Heart right ventricle (tissue), 16 donors: ENCODE measurements at regions not wholly inside any gene's neighbourhood (a gene's known extent, or its start where the extent isn't known, plus 50 kb on each side); places are given as distances from the start of the nearest gene placed in this dataset.

ENCODE experiments used
- ATAC-seq, 8 donors: fragments of 200-7000 bp; cut with Tn5 transposase; one replicate each; pipeline ENCODE4 v1.9.1; 2020; ENCODE audit warnings: mild to moderate bottlenecking in 8 of 8, moderate library complexity in 8 of 8, moderate number of reproducible peaks in 1 of 8
- DNase-seq, 2 donors: peaks; one replicate each; pipeline ENCODE4 v3.0.0-alpha.2; 2020
- H3K27ac ChIP-seq, 10 donors: fragments of 200-600 bp; sonication (generic) in 2 of 10; one replicate each; pipeline versions ENCODE4 v1.5.0 to v1.8.0; 2020 to 2022; ENCODE audit warnings: mild to moderate bottlenecking in 3 of 10
- H3K27me3 ChIP-seq, 7 donors: fragments of 200-600 bp; one replicate each; pipeline ENCODE4 v1.8.0; 2021 to 2022; ENCODE audit warnings: mild to moderate bottlenecking in 2 of 7
- H3K36me3 ChIP-seq, 9 donors: fragments of 200-600 bp; sonication (generic) in 1 of 9; one replicate each; pipeline versions ENCODE4 v1.5.0 to v1.8.0; 2020 to 2022; ENCODE audit warnings: mild to moderate bottlenecking in 2 of 9
- H3K4me1 ChIP-seq, 9 donors: fragments of 200-600 bp; sonication (generic) in 1 of 9; one replicate each; pipeline versions ENCODE4 v1.5.0 to v1.8.0; 2020 to 2022; ENCODE audit warnings: mild to moderate bottlenecking in 4 of 9
- H3K4me3 ChIP-seq, 10 donors: fragments of 200-600 bp; sonication (generic) in 2 of 10; one replicate each; pipeline versions ENCODE4 v1.5.0 to v1.8.0; 2020 to 2022; ENCODE audit warnings: mild to moderate bottlenecking in 7 of 10, moderate library complexity in 2 of 10
- H3K9me3 ChIP-seq, 11 donors: fragments of 200-600 bp in 10 of 11; sonication (generic) in 2 of 11; one replicate each; pipeline versions ENCODE4 v1.5.0 to v1.8.0; 2013 to 2022; ENCODE audit warnings: mild to moderate bottlenecking in 2 of 11, control low read depth in 1 of 11, moderate library complexity in 1 of 11
- WGBS, 2 donors: extraction: QIAGEN DNeasy Blood & Tissue Kit; methylation state at CpG; one replicate each; pipeline ENCODE4 v1.1.7; 2013; ENCODE audit warnings: inconsistent platforms in 1 of 2; 5-methylcytosine and 5-hydroxymethylcytosine counted together
- intact Hi-C, 10 donors: fragments of 100-400 bp; cut with DNase I; formaldehyde crosslinking; loops; one replicate each; pipeline versions ENCODE4 v1.11.1 to v1.14.2; 2022
- TF ChIP-seq, protein P1 (sequence below), 9 donors: fragments of 200-600 bp; sonication (generic) in 2 of 9; IDR thresholded peaks; one replicate each; pipeline versions ENCODE4 v1.5.0 to v1.8.0; 2021 to 2022; ENCODE audit warnings: antibody characterized with exemption in 9 of 9, mild to moderate bottlenecking in 5 of 9, moderate library complexity in 1 of 9
- donor health status: Arrhythmogenic right ventricular cardiomyopathy.
- donor health status: ischemic (EF 13 %, LVEDD 7.1; RV severe dilation, severe dysfunction).
- donor health status: healthy with polysubstance abuse.
- donor health status: DM: no; HTN: yes; CAD: no.
- donor health status: DM: no; HTN: no; CAD: no.
- donor health status: ischemic (EF 25% LVEDD 6.9; RV normal size, moderate dysfunction).
- donor health status: ischemic (EF 25% LVEDD 5.7; RV mildly dilated, moderate dysfunction).
- donor health status: healthy.
- donor health status: DM: yes; HTN: yes; CAD: no.
- donor health status: Ischemic cardiomyopathy.
- donor health status: ischemic (EF 35%, LVEDD 5.7; RV mildly dilated, moderate dysfunction).
- donor health status: nonischemic (EF 11% LVEDD 7.7; RV severe dilation, severe dysfunction).
- donor health status: DM: yes; HTN: yes; CAD: no.
- donor health status: PGD.
- donor health status: ischemic (EF 29% LVEDD 5.4; RV normal size, mild dysfunction).
- donor health status: nonischemic (EF 23%, LVEDD 6.1; RV moderate dilation, normal function).

DNA sequence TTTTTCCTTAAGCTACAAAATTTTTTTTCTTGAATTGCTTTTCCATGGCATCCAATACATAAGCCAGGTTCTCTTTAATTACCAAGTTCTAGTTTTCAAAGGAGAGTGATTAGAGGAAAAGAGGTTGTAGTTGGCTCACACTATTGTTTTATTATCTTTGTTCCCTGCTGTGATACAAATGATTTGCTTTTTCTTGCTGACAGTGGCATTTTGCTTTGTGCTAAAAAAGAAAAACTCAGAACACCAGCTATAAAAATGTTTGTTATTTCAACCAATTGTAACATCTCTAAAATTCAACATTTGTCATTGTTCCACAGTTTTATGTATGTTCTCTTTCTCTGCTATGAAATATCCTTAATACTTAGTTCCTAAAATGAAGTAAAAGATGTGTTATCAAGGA is 1817.2 kb downstream of the STIM2 start:
- no peak overlapping the region for H3K27ac ChIP-seq
- DNase-seq (no peak), ATAC-seq (no peak)
- H3K4me1 ChIP-seq, result no peaks in the 10 kb centered on the region
- intact Hi-C loops, result loop anchor here in 1 of 10 donors (10.0 kb wide), 1 partner anchor 1377 kb away; no protein-coding TSS in a partner anchor
- TF ChIP-seq, protein P1, sequence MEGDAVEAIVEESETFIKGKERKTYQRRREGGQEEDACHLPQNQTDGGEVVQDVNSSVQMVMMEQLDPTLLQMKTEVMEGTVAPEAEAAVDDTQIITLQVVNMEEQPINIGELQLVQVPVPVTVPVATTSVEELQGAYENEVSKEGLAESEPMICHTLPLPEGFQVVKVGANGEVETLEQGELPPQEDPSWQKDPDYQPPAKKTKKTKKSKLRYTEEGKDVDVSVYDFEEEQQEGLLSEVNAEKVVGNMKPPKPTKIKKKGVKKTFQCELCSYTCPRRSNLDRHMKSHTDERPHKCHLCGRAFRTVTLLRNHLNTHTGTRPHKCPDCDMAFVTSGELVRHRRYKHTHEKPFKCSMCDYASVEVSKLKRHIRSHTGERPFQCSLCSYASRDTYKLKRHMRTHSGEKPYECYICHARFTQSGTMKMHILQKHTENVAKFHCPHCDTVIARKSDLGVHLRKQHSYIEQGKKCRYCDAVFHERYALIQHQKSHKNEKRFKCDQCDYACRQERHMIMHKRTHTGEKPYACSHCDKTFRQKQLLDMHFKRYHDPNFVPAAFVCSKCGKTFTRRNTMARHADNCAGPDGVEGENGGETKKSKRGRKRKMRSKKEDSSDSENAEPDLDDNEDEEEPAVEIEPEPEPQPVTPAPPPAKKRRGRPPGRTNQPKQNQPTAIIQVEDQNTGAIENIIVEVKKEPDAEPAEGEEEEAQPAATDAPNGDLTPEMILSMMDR (IDR thresholded peaks at IDR 0.05), result no peak
- H3K36me3 ChIP-seq, result no peaks in the 10 kb centered on the region
- H3K27me3 ChIP-seq, result no peaks in the 10 kb centered on the region
- H3K9me3 ChIP-seq, result no peaks in the 10 kb centered on the region
- no peak overlapping the region for H3K4me3 ChIP-seq

DNA sequence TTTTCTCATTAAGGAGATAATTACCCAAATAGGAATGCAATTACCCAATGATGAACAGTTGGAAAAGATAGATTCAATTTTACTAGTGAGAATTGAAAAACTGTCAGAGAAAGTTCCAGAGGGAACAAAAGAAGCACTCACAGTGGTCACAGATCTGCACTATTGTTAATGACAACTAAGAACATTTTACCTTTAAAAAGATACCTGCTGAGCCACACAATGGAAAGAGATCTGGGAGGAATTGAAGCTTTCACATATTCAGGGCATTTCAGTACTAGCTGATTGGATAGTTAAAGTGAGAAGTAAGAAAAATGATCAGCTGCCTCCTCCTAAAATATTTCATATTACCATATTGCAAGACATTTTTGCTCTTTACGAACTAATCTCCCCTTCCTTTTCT is 1822.2 kb downstream of the STIM2 start:
- Histone ChIP-seq H3K36me3 (no peaks in the 10 kb centered on the region), H3K4me3 (no peak overlapping the region), H3K27ac (no peak overlapping the region), H3K27me3 (no peaks in the 10 kb centered on the region), H3K4me1 (no peaks in the 10 kb centered on the region), H3K9me3 (no peaks in the 10 kb centered on the region)
- TF ChIP-seq, protein P1 (IDR thresholded peaks at IDR 0.05), result no peak
- no peak for ATAC-seq
- DNase-seq, result no peak
- intact Hi-C loops, result no loop called here
- 74 to 76% methylated on average over 1 of the region's 1 CpG for WGBS, 2 donors

DNA sequence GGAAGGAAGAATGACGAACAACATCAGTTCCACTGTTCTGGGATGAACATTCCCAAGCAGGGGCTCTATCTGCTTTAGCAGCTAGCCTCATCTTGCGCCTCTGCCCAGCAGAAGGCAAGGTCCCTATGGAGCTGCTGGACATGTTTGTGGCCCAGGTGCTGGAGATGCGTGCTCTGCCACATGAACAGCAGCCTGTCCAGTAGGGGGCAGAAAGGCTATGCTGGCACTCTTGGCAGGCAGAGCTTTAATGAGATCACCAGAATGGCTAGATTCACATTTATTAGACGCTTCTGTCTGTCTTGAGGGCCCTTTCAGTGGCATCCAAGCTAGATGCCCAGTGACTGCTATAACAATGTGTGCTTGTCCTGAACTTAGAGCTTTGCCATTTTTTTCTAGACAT is 1826.0 kb downstream of the STIM2 start:
- H3K4me1 ChIP-seq, result no peaks in the 10 kb centered on the region
- TF ChIP-seq, protein P1 (IDR thresholded peaks at IDR 0.05), result peak in 8 of 9 donors; percentile 25 to 54 (median 48)
- DNase-seq, result peak; percentile 7 to 9
- peak in 2 of 8 donors; percentile 26 to 35 for ATAC-seq
- 51 to 62% methylated on average over 4 of the region's 4 CpGs for whole genome bisulfite sequencing, 2 donors
- H3K27me3 ChIP-seq, result no peaks in the 10 kb centered on the region
- no peak overlapping the region for H3K27ac ChIP-seq
- H3K36me3 ChIP-seq, result no peaks in the 10 kb centered on the region
- H3K4me3 ChIP-seq, result no peak overlapping the region
- H3K9me3 ChIP-seq, result no peaks in the 10 kb centered on the region
- intact Hi-C loops, result no loop called here

DNA sequence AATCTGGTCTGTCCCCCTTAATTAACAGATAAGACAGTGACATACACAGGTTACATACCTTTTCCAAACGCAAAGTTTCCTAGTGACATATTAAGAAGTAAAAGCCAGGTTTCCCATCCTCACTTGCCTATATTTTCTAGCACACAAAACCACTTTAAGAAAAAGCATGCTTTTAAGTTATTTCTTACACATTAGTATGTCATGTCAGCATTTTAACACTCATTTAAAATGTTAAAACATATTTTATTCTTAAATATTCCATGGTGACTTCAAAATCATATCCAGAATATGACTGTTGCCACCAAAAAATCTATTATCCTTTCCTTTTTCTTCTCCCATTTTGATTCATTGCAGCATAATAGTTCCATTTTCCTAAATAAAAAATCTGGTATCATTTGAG is 1830.2 kb downstream of the STIM2 start:
- intact Hi-C loops, result no loop called here
- no peaks in the 10 kb centered on the region for H3K36me3 ChIP-seq
- H3K9me3 ChIP-seq, result no peaks in the 10 kb centered on the region
- H3K27ac ChIP-seq, result no peak overlapping the region
- no peaks in the 10 kb centered on the region for H3K27me3 ChIP-seq
- H3K4me1 ChIP-seq, result no peaks in the 10 kb centered on the region
- H3K4me3 ChIP-seq, result no peak overlapping the region
- DNase-seq (no peak), ATAC-seq (no peak)
- TF ChIP-seq, protein P1 (IDR thresholded peaks at IDR 0.05), result no peak
- 71 to 76% methylated on average over 1 of the region's 1 CpG for WGBS, 2 donors

DNA sequence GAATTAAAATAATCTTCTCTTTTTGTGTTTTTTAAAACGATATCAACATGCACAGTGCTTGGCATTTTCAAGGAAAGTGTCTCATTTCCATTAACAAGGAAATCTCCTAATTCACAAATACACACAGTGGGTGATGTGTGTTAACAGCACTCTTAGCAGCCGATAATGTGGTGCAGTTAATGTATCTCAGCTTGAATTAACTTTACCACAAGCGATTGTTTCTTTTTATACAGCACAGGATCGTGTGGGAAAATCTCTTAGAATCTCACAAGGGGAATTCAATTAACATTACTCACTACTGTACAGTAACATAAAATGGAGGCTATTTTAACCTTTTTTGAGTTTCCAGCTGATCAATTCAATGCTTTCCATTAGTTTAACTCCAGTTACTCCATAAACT is 1841.9 kb downstream of the STIM2 start:
- Histone ChIP-seq H3K36me3 (no peaks in the 10 kb centered on the region), H3K4me1 (no peaks in the 10 kb centered on the region), H3K4me3 (no peak overlapping the region), H3K27ac (no peak overlapping the region), H3K27me3 (no peaks in the 10 kb centered on the region), H3K9me3 (no peaks in the 10 kb centered on the region)
- TF ChIP-seq, protein P1 (IDR thresholded peaks at IDR 0.05), result no peak
- 67 to 70% methylated on average over 4 of the region's 4 CpGs for WGBS, 2 donors
- intact Hi-C loops, result no loop called here
- DNase-seq, result no peak
- ATAC-seq, result no peak
